HG03135 (cell line): ENCODE measurements at regions not wholly inside any gene's neighbourhood (a gene's known extent, or its start where the extent isn't known, plus 50 kb on each side); places are given as distances from the start of the nearest gene placed in this dataset.
"Not testable (repeated sequence)": the region's sequence is repeated elsewhere in the genome, so short reads cannot be mapped to it uniquely, and the experiment has no call there.

Experiments used
- ATAC-seq: cut with Tn5 transposase; IDR thresholded peaks from one replicate; pipeline ENCODE4 v1.9.1; 2021; ENCODE audit warnings: mild to moderate bottlenecking, moderate library complexity; ENCODE audit not compliant: unreplicated experiment

DNA sequence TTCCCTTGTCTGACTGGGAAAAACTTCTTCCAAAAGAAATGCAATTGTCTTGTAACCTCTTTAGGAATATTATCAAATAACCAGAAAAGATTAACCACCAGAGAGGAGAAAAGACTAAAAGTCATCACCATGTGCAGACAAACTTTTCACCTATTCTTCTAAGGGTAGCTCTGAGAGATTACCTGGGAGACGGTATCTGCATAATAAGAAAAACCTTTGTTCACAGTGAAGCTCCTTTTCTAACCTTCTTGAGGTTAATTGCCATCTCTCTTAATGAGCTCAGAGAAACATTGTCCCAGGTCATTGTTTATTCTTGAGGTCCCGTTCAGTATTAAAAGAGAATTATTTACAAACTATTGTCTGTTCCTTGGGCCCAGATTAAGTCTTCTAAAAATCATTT, 1091.2 kb upstream of the LRRTM1 start:
- no peak for ATAC-seq

DNA sequence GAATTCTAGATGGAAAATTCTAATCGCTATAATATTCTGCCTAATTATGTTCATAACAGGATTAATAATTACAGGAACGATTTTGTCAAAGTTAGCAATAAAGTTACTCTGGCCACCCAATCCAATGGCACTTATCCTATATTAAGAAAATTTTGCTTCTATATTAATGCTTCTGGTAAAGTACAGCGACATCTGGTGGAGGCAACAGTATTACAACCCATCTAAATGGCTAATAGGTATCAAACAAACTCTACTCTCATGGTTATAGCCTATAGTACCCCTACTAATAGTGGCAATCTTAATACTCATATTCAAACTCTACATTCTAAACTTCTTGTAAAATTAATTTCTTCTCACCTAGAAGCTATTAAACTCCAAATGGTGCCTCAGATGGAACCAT, 1084.7 kb upstream of the LRRTM1 start:
- ATAC-seq: no peak

DNA sequence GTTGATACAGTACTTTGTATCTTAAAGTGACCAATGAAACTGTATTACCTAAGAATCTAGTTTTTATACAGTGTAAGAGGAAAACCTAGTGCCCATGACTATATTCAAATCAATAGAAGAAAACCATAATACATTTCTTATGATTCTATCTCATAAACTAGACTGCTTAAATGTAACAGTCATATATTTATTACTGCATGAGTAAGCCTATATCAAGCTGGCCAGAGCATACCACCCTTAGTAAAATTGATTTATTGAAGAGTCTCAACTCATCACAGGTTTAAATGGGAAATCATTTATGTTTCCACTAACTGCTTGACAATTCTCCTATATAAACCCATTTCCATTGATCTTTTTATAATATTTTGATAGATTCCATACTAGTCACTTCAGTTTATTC, 1059.2 kb upstream of the LRRTM1 start:
- no peak for ATAC-seq

DNA sequence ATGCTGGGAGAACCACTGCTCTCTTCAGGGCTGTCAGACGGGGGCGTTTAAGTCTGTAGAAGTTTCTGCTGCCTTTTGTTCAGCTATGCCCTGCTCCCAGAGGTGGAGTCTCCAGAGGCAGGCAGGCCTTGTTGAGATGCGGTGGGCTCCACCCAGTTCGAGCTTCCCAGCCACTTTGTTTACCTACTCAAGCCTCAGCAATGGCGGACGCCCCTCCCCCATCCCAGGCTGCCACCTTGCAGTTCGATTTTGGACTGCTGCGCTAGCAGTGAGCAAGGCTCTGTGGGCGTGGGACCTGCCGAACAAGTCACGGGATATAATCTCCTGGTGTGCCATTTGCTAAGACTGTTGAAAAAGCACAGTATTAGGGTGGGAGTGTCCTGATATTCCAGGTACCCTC, 1057.9 kb upstream of the LRRTM1 start:
- ATAC-seq: not testable (repeated sequence)

DNA sequence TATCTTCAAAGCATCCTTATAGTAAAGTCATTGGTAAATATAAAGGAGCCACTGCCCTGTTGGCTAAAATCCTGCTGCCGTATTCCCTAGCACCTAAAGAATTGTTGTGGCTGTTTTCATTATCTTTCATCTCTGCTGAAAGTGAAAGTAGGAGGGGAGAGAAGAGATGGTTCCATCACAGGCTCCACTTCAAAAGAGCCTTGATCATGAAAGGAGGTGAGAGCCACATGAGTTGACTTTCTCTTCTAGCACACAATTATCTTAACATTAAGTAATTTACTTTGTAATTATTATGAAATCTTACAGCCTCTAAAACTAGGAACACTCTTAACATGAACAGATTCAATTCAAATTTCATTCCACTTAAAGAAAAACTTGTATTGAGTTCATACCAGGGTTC, 1050.9 kb upstream of the LRRTM1 start:
- ATAC-seq: no peak

GRCh38 chr2:81334046-81334445, 1029.5 kb upstream of the LRRTM1 start:
- ATAC-seq: no peak

- no peak for ATAC-seq
Observed at GRCh38 chr2:81328968-81329367, 1024.4 kb upstream of the LRRTM1 start.

DNA sequence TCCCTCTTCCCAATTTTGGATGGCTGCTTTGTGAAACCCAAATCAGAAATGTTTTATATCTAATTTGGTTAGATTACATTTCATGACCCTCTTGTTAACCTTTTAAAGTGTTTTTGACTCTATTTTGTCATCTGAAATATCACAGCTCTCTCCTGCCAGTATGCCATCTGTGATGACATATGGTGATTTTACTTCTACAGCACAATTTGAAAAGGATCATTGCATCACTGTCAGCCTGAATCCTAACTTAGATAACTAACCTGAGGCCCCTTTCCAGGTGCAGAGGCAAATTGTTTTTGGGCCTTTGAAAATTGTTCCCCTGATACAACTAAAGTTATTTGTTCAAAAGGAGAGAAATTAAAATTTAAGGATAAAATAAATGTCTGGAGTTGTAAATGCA, 1023.4 kb upstream of the LRRTM1 start:
- no peak for ATAC-seq

DNA sequence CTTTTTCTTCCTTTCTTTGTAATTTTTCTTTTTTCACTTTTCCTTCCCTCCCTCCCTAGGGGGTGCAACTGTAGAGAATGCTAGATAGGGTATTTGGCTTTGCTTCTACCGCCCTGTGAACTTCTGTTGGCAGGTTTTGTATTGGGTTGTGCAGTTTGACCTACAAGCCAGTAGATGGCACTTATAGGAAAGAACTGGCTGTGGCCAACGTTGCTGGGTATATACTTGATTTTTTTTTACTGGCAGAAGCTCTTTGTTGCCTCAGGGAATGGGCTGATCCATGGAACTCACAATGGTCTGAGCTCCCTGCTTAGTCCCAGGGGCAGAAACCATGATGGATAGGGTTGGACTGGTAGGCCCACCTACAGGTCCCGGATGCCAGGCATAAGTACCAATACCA, 1019.5 kb upstream of the LRRTM1 start:
- ATAC-seq: no peak

- ATAC-seq: no peak
Observed at GRCh38 chr2:81304154-81304830, 999.7 kb upstream of the LRRTM1 start.

- ATAC-seq: no peak
Observed at GRCh38 chr2:81303321-81303720, 998.8 kb upstream of the LRRTM1 start.

- ATAC-seq: no peak
Observed at GRCh38 chr2:81299841-81300240, 995.3 kb upstream of the LRRTM1 start.

DNA sequence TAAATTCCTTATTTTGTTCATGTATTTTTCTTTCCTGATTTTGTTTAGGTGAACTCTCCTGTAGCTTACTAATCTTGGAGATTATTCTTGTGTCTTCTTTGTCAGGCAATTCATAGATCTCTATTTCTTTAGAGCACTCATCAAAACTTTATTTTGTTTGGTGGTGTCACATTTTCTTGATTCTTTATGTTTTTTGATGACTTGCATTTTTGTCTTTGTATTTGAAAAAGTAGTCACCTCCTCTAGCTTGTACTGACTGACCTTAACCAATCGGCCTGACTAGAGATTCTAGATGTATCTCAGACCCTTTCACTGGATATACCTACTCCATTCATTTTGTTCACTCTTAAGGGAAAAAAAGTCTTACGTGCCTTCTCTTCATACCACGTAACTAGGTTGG, 986.3 kb upstream of the LRRTM1 start:
- no peak for ATAC-seq

DNA sequence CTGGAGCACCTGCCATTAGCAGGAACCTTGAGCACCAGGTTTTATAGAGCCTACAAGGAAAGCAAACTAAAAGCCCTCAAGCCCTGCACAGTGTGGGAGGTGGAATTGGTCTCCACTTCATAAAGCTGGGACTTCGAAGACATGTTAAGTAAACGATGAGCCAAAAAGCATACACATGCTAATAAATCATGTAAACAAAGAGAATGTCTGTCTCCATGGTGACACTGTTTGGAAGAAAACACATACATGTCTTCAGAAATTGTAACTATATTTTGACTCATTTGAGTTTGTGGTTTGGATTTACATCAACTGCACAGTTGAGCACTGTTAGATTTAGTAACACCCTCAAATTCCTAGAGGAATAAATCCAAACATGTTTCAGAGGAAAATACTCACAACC, 978.5 kb upstream of the LRRTM1 start:
- ATAC-seq: no peak

GRCh38 chr2:81282151-81282769, 977.7 kb upstream of the LRRTM1 start:
- ATAC-seq: no peak

- ATAC-seq: no peak
Observed at GRCh38 chr2:81276595-81276994, 972.0 kb upstream of the LRRTM1 start.

GRCh38 chr2:81266106-81266505, 961.6 kb upstream of the LRRTM1 start:
- ATAC-seq: no peak

DNA sequence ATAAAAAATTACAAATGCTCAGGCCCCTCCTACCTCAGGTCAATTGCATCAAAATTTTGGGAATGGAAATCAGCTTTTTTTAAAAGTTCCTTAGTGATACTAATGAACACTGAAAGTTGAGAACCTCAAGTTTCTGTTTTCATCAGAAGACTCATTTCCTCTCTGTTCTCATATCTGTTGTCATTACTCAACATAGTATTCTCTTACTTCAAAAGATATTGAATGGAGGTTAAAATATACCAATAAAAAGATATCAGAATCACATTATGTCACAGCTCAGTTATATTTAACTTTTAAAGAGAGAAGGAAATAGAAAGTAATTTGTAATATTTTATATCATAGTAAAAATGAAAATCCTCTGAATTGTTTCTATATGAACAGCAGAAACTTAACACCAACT, 959.4 kb upstream of the LRRTM1 start:
- no peak for ATAC-seq

- no peak for ATAC-seq
Observed at GRCh38 chr2:81260320-81260719, 955.8 kb upstream of the LRRTM1 start.

- no peak for ATAC-seq
Observed at GRCh38 chr2:81250270-81250669, 945.7 kb upstream of the LRRTM1 start.

DNA sequence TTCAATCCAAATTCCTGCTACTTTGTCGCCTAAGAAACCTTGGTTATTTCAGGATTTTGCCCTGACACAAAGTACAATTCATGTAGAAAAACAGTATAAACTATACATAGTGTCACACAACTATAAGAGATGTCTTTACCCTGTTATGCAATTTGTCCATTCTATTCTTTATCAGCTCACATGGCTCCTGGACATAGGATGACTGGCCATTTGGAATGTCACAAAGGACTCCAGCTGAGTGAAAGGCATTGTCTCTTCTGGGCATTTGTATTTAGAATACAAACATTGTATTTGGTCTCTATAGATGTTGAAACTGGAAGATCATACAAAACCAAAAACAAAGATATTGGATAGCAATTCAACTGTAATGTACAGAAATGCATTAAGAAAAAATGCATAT, 944.6 kb upstream of the LRRTM1 start:
- ATAC-seq: no peak

GRCh38 chr2:81247648-81248047, 943.1 kb upstream of the LRRTM1 start:
- ATAC-seq: no peak

- ATAC-seq: no peak
Observed at GRCh38 chr2:81242501-81242900, 937.9 kb upstream of the LRRTM1 start.
